BJ (cell line): ENCODE measurements at regions not wholly inside any gene's neighbourhood (a gene's known extent, or its start where the extent isn't known, plus 50 kb on each side); places are given as distances from the start of the nearest gene placed in this dataset.

Experiments used
- CTCF ChIA-PET: fragments of 350-600 bp; formaldehyde crosslinking; extraction: SDS; loops from one replicate; lab custom pipeline; 2021; ENCODE audit warnings: antibody characterized with exemption, inconsistent platforms; lab: Yijun Ruan, JAX
- POLR2A ChIA-PET: fragments of 300-600 bp; sonication (Branson Sonifier 250); formaldehyde crosslinking; extraction: SDS; loops from one replicate; lab custom pipeline; 2021; ENCODE audit warnings: antibody characterized with exemption; lab: Charles Lee
- DNase-seq: peaks from one replicate; pipeline ENCODE4 v3.0.0-alpha.2; 2011; ENCODE audit warnings: low read depth
- H3K27me3 ChIP-seq: 2 replicates; pipeline ENCODE4 v1.6.0; 2011; ENCODE audit warnings: low read length; ENCODE audit not compliant: control insufficient read depth, insufficient read depth
- H3K36me3 ChIP-seq: 2 replicates; pipeline ENCODE4 v1.5.1; 2011; ENCODE audit warnings: low read length; ENCODE audit not compliant: control insufficient read depth, insufficient read depth
- H3K4me3 ChIP-seq: 2 replicates; pipeline ENCODE4 v1.5.1; 2011; ENCODE audit warnings: low read depth, mild to moderate bottlenecking, control low read depth, low read length
- TF ChIP-seq, protein P1 (sequence below): IDR thresholded peaks from 2 replicates; pipeline ENCODE4 v1.5.1; 2011; ENCODE audit warnings: low read depth, mild to moderate bottlenecking, control low read depth, inconsistent platforms, low read length, moderate library complexity; ENCODE audit not compliant: insufficient read depth

DNA sequence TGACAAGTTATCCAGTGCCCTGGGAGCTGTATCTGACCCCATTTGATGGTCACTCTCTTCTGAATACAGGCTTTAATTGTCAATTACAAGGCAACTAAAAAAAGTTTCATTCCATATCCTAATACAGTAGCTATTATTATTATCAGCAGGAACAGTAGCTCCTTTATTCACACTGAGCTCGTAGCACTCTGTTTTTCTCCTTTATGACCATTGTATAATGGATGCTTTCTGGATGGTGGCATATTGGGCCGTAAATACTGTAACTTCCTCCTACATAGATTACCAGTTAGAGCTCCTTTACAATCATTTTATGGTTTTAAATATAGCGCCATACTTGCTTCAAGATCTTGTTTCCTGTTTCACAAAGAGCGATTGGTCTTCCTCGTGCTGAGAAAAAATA is 1040.3 kb downstream of the TSN start:
- no peak for DNase-seq
- CTCF ChIA-PET = no interaction called here
- POLR2A ChIA-PET = no interaction called here
- no peak overlapping the region for H3K4me3 ChIP-seq
- no peaks in the 10 kb centered on the region for H3K36me3 ChIP-seq
- no peaks in the 10 kb centered on the region for H3K27me3 ChIP-seq
- TF ChIP-seq, protein P1, sequence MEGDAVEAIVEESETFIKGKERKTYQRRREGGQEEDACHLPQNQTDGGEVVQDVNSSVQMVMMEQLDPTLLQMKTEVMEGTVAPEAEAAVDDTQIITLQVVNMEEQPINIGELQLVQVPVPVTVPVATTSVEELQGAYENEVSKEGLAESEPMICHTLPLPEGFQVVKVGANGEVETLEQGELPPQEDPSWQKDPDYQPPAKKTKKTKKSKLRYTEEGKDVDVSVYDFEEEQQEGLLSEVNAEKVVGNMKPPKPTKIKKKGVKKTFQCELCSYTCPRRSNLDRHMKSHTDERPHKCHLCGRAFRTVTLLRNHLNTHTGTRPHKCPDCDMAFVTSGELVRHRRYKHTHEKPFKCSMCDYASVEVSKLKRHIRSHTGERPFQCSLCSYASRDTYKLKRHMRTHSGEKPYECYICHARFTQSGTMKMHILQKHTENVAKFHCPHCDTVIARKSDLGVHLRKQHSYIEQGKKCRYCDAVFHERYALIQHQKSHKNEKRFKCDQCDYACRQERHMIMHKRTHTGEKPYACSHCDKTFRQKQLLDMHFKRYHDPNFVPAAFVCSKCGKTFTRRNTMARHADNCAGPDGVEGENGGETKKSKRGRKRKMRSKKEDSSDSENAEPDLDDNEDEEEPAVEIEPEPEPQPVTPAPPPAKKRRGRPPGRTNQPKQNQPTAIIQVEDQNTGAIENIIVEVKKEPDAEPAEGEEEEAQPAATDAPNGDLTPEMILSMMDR = no peak

DNA sequence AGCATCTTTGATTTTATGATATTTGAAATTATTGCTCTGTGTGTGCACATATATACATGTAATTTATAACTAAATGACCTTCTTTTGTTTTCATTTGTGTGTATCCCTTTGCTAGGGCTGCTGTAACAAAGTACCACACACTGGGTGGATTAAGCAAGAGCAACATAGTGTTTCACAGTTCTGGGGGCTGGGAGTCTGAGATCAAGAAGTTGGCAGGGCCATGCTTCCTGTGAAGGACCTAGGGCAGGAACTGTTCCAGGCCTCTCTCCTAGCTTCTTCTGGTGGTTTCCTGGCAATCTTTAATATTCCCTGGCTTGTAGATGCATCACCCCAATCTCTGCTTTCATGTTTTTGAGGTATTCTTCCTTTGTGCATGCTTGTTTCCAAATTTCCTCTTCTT is 1043.9 kb downstream of the TSN start:
- H3K4me3 ChIP-seq = no peak overlapping the region
- no peak for DNase-seq
- TF ChIP-seq, protein P1 = no peak
- H3K36me3 ChIP-seq = no peaks in the 10 kb centered on the region
- CTCF ChIA-PET = no interaction called here
- H3K27me3 ChIP-seq = no peaks in the 10 kb centered on the region
- POLR2A ChIA-PET = no interaction called here

DNA sequence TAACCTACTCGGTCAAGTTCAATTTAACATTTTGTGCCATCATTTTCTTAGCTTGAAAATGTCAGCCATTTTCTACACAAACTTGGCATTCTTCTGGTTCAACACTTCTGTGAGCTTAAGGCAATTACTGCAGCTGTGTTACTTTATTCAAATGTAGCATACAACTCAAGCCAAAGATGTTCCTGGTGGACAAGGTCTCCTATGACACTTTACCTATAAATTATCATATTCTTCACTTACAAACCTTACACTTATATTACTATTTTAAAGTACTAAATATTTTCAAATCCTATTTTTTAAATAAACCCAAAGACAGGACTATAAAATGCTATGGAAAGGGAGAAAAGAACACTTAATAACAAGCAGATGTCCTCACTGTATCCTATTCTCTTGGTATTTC is 1045.3 kb downstream of the TSN start:
- Histone ChIP-seq H3K4me3 (no peak overlapping the region), H3K36me3 (no peaks in the 10 kb centered on the region), H3K27me3 (no peaks in the 10 kb centered on the region)
- TF ChIP-seq, protein P1 = no peak
- ChIA-PET POLR2A (no interaction called here), CTCF (interaction anchor here (0.6 kb wide), 1 partner anchor 460 kb away, joined by 3 read pairs; no protein-coding TSS in a partner anchor)
- no peak for DNase-seq

DNA sequence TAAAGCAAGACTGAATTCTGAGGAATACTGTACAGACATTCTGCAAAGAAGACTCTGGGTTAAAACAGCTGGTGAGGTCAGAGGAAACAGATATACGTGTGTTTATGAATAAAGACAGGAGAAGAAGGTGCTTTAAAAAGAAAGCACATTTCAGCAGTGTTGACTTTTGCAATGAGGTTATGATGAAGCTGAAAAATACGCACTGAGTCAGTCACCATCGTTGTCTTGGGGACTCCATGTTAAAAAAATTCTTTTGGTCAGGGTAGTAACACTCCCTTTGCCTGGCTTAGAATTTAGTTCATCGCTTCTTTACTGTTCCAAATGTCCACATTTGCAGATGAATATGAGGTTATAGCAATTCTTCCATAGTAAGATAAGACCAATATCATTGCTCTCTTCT is 1049.0 kb downstream of the TSN start:
- ChIA-PET CTCF (no interaction called here), POLR2A (no interaction called here)
- no peaks in the 10 kb centered on the region for H3K36me3 ChIP-seq

DNA sequence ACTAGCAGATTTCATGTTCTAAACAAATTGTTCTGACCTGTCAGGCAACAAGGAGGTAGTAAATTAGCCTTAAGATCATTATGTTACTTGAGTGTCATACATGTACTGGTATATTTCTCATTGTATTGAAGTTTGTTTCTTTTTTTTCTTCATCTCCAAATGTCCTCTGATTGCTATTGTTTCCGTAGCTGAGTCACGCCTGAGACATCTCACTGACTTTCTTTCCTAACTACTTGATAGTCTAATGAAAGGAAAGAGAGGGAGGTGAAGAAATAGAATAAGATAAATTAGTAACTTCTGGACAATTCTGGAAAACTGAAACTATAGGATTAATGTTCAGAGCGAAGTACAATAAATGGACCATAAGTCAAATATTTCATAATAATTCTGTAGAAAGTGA is 1049.9 kb downstream of the TSN start:
- H3K27me3 ChIP-seq = no peaks in the 10 kb centered on the region
- H3K4me3 ChIP-seq = no peak overlapping the region
- DNase-seq = no peak
- POLR2A ChIA-PET = no interaction called here
- CTCF ChIA-PET = no interaction called here
- TF ChIP-seq, protein P1 = no peak
- H3K36me3 ChIP-seq = no peaks in the 10 kb centered on the region

More for the DNA sequence above, 1049.0 kb downstream of the TSN start:
- no peaks in the 10 kb centered on the region for H3K27me3 ChIP-seq
- TF ChIP-seq, protein P1 = no peak
- no peak for DNase-seq
- no peak overlapping the region for H3K4me3 ChIP-seq
